HG02981 (cell line): ENCODE measurements at regions not wholly inside any gene's neighbourhood (a gene's known extent, or its start where the extent isn't known, plus 50 kb on each side); places are given as distances from the start of the nearest gene placed in this dataset.

Source experiments
- ATAC-seq: cut with Tn5 transposase; IDR thresholded peaks from one replicate; pipeline ENCODE4 v1.9.1; 2021; ENCODE audit warnings: mild to moderate bottlenecking, moderate library complexity; ENCODE audit not compliant: unreplicated experiment

- no peak for ATAC-seq
These were observed 620.4 kb upstream of the NR2F2 start for GRCh38 chr15:95709959-95710695.

DNA sequence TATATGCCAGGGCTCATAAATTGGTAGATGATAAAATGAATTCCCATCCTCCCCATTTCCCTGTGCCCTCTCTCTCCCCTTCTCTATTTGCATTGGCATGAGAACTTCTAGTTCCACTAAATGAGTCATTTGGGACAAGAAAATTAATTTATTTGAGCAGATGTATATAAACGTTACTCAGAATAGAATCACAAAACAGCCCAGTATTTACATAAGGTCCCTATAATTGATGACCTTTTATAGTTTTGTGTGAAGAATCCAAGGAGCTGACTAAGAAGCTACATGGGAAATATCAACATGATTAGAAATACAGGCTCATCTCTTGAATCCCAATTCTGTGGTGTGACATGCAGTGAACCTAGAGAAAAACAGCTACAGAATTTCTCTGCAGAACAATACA, 617.7 kb upstream of the NR2F2 start:
- no peak for ATAC-seq

DNA sequence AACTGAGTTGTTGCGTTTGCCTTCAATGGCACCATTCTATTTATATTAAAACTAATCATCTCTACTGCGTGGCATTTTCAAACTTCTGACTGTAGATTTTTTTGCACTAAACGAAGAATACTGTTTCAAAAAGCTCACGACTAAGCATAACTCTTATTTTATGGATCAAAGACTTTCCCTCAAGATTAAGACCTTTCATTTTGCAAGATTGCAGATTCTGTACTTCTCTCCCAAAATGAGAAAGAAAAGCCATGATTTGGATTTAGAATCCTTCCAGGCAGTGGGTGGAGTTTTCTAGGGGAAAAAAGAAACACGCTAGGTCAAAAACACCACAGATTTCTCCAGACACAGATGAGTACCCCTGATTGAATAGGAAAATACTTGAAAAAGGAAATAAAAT, 617.2 kb upstream of the NR2F2 start:
- ATAC-seq = no peak

GRCh38 chr15:95715116-95715903, 615.2 kb upstream of the NR2F2 start:
- no peak for ATAC-seq

- ATAC-seq = no peak
These were observed 614.4 kb upstream of the NR2F2 start for GRCh38 chr15:95715906-95716656.

DNA sequence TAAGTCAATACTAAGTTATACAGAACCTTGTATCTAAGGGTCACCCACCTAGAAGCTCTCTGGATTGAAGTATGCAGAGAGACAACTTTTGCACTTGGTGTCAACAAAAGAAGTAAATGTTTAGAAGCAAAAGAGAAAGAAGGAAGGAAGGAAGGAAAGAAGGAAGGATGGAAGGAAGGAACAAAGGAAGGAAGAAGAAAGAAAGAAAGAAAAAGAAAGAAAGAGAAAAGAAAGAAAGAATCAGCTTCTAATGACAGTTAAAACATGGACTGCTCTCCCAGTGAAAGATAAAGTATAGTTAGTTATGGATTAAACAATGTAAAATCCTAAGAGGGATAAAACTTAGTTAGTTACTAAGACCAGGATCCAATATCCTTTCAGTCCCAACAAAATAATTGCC, 613.8 kb upstream of the NR2F2 start:
- no peak for ATAC-seq

GRCh38 chr15:95718441-95718840, 612.1 kb upstream of the NR2F2 start:
- ATAC-seq = no peak

- ATAC-seq = no peak
These were observed 605.4 kb upstream of the NR2F2 start for GRCh38 chr15:95724908-95725633.

DNA sequence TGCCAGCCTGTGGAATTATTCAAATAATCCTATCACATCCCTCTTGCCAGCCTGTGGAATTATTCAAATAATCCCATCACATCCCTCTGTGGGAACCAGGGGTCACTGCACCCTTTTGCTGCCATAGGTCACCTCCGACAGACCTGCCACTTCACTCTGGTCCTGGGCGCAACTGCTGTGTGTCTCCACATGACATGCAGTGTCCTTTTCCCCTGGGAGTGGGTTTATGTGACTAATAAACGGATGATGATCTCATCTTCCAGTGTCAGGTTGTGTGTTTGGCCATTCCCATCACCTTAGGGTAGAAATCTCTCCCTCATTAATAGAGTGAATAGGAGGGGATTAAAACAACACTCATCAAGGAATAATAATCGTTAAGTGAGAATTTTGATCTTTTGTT, 603.6 kb upstream of the NR2F2 start:
- ATAC-seq = no peak

DNA sequence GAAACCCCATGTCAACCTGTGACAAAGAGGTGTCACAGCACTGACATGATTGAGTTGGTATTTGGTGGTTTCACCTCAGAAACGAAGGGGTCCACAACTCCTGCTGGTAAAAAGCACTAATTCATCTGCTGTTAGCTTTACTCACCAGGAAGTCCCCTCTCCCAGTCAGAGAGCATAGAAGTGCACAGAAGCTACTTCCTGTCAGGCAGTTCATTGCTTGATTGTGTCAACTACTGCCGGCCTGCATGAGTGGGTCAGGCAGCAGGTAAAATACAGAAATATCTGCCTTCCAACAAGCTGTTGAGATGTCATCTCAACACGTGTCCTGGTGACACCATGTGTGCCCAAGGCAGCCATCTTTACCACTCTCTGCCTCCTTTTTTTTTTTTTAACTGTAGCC, 596.6 kb upstream of the NR2F2 start:
- ATAC-seq = peak; percentile 57

GRCh38 chr15:95734422-95735316, 595.8 kb upstream of the NR2F2 start:
- no peak for ATAC-seq

DNA sequence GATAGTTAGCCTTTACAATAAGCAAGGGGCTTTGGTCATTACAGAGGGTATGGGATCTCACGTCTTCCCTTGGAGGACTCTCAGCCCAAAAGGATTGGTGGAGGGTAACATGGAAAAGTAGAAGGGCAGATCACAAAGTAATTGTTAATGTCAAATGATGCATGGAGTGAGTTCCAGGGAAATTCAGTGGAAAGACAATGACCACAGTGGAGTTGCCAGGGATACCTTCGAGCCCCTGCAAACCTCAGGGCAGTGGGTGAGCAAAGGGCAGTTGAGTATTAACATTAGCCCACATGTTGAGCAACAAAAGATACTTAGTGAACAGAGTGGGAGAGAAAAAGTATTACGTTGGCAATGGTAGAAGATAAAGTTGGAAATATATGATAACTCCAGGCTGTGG, 593.4 kb upstream of the NR2F2 start:
- ATAC-seq = no peak

GRCh38 chr15:95739131-95739530, 591.4 kb upstream of the NR2F2 start:
- no peak for ATAC-seq

DNA sequence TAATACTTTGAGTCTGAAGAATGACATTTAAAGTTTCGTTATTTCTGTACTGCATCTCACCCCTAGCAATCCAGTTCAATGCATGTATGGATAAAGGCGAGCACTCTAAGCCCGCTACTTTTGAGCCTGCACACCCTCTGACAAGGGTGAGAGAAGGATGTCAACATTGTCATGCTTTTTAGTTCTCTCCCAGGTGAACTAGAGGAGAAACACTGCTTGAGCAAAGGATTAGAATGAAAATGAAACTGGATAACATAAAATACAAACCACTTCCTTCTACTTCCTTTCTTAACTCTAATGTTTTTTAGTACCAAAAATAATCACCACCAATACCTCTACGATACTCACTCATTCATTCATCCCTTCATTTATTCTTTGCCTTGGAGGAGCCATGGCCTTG, 588.7 kb upstream of the NR2F2 start:
- ATAC-seq = no peak

GRCh38 chr15:95742256-95742655, 588.2 kb upstream of the NR2F2 start:
- ATAC-seq = no peak

GRCh38 chr15:95742836-95743235, 587.7 kb upstream of the NR2F2 start:
- no peak for ATAC-seq

GRCh38 chr15:95757171-95757570, 573.3 kb upstream of the NR2F2 start:
- ATAC-seq = no peak

- no peak for ATAC-seq
These were observed 572.0 kb upstream of the NR2F2 start for GRCh38 chr15:95758451-95758850.

GRCh38 chr15:95758851-95759250, 571.6 kb upstream of the NR2F2 start:
- ATAC-seq = no peak

DNA sequence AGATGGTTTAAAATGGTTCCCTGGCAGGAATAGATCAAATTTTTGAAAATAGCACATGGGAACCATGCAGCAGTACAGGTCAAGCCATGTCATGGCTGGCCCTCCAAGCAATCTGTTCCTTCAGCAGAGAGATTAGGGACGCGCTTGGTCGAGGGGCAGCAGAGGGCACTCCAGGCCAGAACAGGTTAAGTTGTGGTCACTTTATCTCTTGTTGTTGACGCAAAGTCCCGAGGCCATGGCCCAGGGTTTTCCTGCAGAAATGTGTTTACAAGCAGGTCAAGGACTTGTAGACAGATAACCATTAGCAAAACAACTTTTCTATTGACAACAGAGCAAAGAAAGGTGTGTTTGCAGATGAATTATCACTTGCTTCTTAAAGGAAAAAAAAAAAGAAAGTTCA, 570.0 kb upstream of the NR2F2 start:
- ATAC-seq = no peak
